Mucosa of rectum (tissue), 2 donors: ENCODE measurements at regions not wholly inside any gene's neighbourhood (a gene's known extent, or its start where the extent isn't known, plus 50 kb on each side); places are given as distances from the start of the nearest gene placed in this dataset.

ENCODE experiments used
- H3K27ac ChIP-seq, 2 donors: one replicate each; pipeline ENCODE4 v1.7.0; 2013; ENCODE audit warnings: inconsistent platforms in 2 of 2, low read depth in 2 of 2, low read length in 2 of 2
- H3K27me3 ChIP-seq, 2 donors: one replicate each; pipeline ENCODE4 v1.7.0; 2013; ENCODE audit warnings: low read length in 2 of 2; ENCODE audit not compliant: control insufficient read depth in 2 of 2, insufficient read depth in 2 of 2
- H3K36me3 ChIP-seq, 2 donors: one replicate each; pipeline ENCODE4 v1.7.0; 2013; ENCODE audit warnings: low read length in 2 of 2; ENCODE audit not compliant: control insufficient read depth in 2 of 2, insufficient read depth in 2 of 2
- H3K4me1 ChIP-seq, 2 donors: one replicate each; pipeline ENCODE4 v1.7.0; 2013; ENCODE audit warnings: low read length in 2 of 2, mild to moderate bottlenecking in 1 of 2; ENCODE audit not compliant: control insufficient read depth in 2 of 2, insufficient read depth in 2 of 2
- H3K4me3 ChIP-seq, 2 donors: one replicate each; pipeline ENCODE4 v1.7.0; 2013; ENCODE audit warnings: low read length in 2 of 2
- H3K9ac ChIP-seq, 2 donors: one replicate each; pipeline ENCODE4 v1.7.0; 2013; ENCODE audit warnings: low read length in 2 of 2, low read depth in 1 of 2, mild to moderate bottlenecking in 1 of 2
- H3K9me3 ChIP-seq, 2 donors: one replicate each; pipeline ENCODE4 v1.7.0; 2013; ENCODE audit warnings: low read length in 2 of 2; ENCODE audit not compliant: control insufficient read depth in 2 of 2
- donor health status: healthy.
- donor health status: Normal muscosa, but diverticular disease.

DNA sequence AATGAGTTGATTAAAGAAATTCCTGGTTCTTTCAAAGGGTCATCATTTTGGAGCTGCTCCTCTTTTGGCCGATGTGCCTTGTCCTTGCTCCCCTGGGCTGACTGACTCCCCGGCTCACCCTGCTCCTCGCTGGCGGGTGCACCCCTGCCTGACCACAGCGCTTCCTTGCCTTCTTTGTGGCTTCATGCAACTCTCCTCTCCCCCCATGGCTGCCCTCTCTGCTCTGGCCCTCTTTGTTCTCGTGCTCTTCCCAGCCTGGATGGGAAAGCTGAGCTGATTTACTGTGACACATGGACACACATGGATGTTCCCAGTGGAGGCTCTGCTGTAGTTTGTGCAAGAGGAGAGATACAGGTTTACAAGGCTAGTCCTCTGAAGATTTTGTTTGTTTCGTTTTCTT lies 234.6 kb downstream of the HAUS1 start:
- no peaks in the 10 kb centered on the region for H3K36me3 ChIP-seq
- no peaks in the 10 kb centered on the region for H3K9me3 ChIP-seq
- H3K27ac ChIP-seq = no peak overlapping the region
- peaks cover 0 to 2% of the 10 kb centered on the region in 2 donors for H3K4me1 ChIP-seq
- H3K27me3 ChIP-seq = peaks cover 8 to 10% of the 10 kb centered on the region in 2 donors
- H3K4me3 ChIP-seq = no peak overlapping the region
- H3K9ac ChIP-seq = no peak overlapping the region

- no peaks in the 10 kb centered on the region for H3K36me3 ChIP-seq
- no peak overlapping the region for H3K9ac ChIP-seq
- no peak overlapping the region for H3K27ac ChIP-seq
- H3K4me1 ChIP-seq = no peaks in the 10 kb centered on the region
- H3K4me3 ChIP-seq = no peak overlapping the region
- peaks cover 5 to 8% of the 10 kb centered on the region in 2 donors for H3K27me3 ChIP-seq
- H3K9me3 ChIP-seq = no peaks in the 10 kb centered on the region
These were observed 236.5 kb downstream of the HAUS1 start for GRCh38 chr18:46340716-46341115.

DNA sequence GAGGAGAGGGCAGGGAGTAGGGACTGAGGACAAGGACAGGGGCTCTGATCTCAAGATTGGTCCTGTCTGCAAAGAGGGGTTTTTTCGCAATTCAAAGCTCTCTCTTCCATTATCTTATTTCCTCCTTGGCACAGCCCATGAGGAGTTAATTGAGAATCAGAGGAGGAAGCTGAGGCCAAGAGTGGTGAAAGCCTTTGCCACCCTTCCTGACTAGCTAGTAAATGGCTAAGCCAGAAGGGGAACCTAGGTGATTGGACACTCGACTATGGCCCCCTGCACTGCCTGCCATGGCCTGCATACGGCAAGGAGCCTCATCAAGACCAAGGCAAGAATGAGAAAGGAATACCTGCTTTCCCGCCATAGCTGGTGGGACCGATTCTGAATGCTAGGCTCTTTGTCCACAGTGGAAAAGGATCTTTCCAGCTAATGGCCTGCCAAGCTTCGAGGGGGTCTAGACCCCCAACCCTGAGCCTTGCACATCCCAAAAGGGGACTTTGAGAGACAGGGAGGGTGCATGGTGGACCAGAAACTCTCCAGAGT lies 237.9 kb downstream of the HAUS1 start:
- Histone ChIP-seq H3K4me3 (no peak overlapping the region), H3K4me1 (no peaks in the 10 kb centered on the region), H3K27ac (no peak overlapping the region), H3K36me3 (no peaks in the 10 kb centered on the region), H3K27me3 (peaks cover 3 to 5% of the 10 kb centered on the region in 2 donors), H3K9ac (no peak overlapping the region), H3K9me3 (no peaks in the 10 kb centered on the region)

DNA sequence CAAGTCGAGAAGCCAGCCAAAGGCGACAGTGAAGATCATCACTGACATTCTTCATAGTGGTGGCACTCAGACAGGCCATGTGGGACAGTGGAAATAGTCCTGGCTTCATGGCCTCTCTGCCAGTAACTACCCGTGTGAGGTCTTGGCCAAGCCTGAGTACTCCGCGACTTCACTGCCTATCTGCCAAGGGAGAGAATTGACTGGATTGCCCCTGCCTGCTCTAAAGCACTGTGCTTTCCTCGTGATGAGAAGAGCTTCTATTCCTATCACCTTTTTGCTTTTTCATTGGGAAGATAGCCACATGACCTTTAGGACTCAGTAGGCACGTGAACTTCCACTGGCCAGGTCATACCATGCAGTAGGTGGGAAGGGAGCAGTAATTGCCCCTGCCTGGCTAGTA lies 239.3 kb downstream of the HAUS1 start:
- no peaks in the 10 kb centered on the region for H3K4me1 ChIP-seq
- H3K27ac ChIP-seq = no peak overlapping the region
- H3K9ac ChIP-seq = no peak overlapping the region
- H3K9me3 ChIP-seq = no peaks in the 10 kb centered on the region
- H3K36me3 ChIP-seq = no peaks in the 10 kb centered on the region
- H3K4me3 ChIP-seq = no peak overlapping the region
- H3K27me3 ChIP-seq = no peaks in the 10 kb centered on the region

DNA sequence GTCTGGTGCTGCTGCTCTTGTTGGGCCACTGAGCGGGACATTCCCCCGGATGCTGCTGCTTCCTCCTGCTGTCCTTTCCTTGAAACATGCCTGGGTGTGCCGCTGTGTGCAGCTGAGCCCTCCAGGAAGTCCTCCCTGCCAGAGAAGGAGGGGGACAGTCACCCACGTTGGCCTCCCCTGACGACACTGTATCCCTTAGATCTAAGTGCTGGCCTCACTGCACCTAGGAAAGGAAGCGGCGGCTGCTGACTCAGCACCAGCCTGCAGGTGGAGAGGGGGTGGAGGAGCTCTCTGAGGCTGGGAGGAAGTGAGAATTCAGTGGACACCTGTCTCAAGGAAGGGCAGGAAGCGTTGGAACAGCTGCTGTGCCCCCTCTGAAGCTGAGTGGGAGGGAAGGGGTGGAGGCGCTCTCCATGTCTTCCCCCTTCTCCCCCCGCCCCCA lies 239.8 kb downstream of the HAUS1 start:
- Histone ChIP-seq H3K27ac (no peak overlapping the region), H3K27me3 (no peaks in the 10 kb centered on the region), H3K9ac (no peak overlapping the region), H3K4me1 (no peaks in the 10 kb centered on the region), H3K9me3 (no peaks in the 10 kb centered on the region), H3K4me3 (no peak overlapping the region), H3K36me3 (no peaks in the 10 kb centered on the region)

DNA sequence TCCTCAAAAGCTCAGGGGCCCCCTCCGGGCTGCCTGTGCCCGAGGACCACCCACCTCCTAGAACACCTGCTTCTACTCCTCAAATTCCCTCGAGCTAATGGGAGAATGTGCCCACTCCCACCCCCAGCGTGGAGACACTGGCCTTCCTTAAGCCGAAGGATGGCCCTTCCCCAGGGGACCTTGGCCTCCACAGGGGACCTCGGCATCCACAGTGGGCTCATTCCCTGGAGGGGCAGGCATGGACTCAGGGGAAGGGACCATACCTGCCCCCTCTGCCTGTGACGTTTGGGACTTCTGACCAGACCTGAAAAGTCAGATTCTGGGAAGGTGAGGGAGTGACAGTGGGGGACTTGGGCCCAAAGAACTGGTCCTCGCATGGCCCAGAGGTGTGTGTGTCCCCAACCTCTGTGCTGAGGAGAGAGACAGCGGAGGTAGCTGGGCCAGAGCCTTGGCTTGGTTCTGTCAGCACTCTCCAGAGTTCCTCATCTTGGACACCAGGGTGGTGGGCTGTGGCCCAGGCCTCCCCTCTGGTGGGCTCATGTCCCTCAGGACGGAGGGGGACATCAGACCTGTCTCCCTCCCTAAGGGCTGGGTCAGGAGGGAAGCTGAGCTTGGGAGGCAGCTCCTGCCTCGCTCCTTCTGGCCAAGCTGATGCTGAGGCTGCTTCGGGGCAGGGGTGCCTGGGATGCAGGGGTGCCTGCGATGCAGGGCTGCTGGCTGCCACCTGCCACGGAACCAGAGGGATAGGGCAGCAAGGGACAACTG lies 240.4 kb downstream of the HAUS1 start:
- no peak overlapping the region for H3K27ac ChIP-seq
- H3K4me3 ChIP-seq = no peak overlapping the region
- H3K4me1 ChIP-seq = no peaks in the 10 kb centered on the region
- no peaks in the 10 kb centered on the region for H3K36me3 ChIP-seq
- H3K9me3 ChIP-seq = no peaks in the 10 kb centered on the region
- H3K27me3 ChIP-seq = no peaks in the 10 kb centered on the region
- no peak overlapping the region for H3K9ac ChIP-seq

DNA sequence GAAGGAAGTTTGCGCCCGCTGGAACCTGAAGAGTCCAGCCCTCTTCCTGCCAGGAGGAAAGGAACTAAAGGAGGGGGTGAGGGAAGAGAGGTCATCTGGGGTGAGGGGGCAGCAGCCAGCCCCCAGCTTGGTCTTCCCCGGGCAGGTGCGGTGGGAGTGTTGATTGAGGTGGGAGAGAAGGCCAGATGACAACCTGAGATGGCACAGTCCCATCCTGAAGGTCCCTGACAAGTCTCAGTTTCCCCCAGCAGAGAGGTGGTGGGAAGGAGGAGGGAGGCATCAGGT lies 240.9 kb downstream of the HAUS1 start:
- no peaks in the 10 kb centered on the region for H3K9me3 ChIP-seq
- no peaks in the 10 kb centered on the region for H3K36me3 ChIP-seq
- H3K4me3 ChIP-seq = no peak overlapping the region
- H3K27ac ChIP-seq = no peak overlapping the region
- no peak overlapping the region for H3K9ac ChIP-seq
- no peaks in the 10 kb centered on the region for H3K4me1 ChIP-seq
- H3K27me3 ChIP-seq = no peaks in the 10 kb centered on the region

DNA sequence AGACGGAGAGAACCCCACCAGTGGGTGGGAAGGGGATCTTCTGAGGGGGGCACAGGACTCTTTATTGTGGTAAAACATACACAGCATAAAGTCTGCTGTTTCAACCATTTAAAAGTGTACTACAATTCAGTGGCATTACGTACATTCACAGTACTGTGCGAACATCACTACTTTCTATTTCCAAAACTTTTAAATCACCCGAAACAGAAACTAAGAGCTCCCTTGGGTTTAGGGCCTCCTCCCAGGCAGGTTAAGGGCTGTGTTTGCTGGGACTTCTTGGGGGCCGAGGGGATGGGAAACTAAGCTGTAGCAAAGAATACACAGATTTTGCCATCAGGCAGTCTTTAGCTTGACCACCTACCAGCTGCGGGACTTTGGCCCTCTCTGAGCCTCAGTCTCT lies 242.0 kb downstream of the HAUS1 start:
- H3K9ac ChIP-seq = no peak overlapping the region
- H3K4me3 ChIP-seq = no peak overlapping the region
- no peaks in the 10 kb centered on the region for H3K9me3 ChIP-seq
- no peaks in the 10 kb centered on the region for H3K27me3 ChIP-seq
- no peak overlapping the region for H3K27ac ChIP-seq
- H3K36me3 ChIP-seq = no peaks in the 10 kb centered on the region
- H3K4me1 ChIP-seq = no peaks in the 10 kb centered on the region

GRCh38 chr18:46346896-46347630 lies 242.9 kb downstream of the HAUS1 start:
- Histone ChIP-seq H3K9ac (no peak overlapping the region), H3K36me3 (no peaks in the 10 kb centered on the region), H3K4me3 (no peak overlapping the region), H3K27me3 (no peaks in the 10 kb centered on the region), H3K4me1 (no peaks in the 10 kb centered on the region), H3K9me3 (no peaks in the 10 kb centered on the region), H3K27ac (no peak overlapping the region)

GRCh38 chr18:46350598-46351159 lies 246.5 kb downstream of the HAUS1 start:
- H3K9me3 ChIP-seq = no peaks in the 10 kb centered on the region
- no peaks in the 10 kb centered on the region for H3K27me3 ChIP-seq
- no peak overlapping the region for H3K9ac ChIP-seq
- no peaks in the 10 kb centered on the region for H3K4me1 ChIP-seq
- no peak overlapping the region for H3K4me3 ChIP-seq
- no peaks in the 10 kb centered on the region for H3K36me3 ChIP-seq
- no peak overlapping the region for H3K27ac ChIP-seq
